Activated naive CD4-positive, alpha-beta T cell treated with anti-CD3 and anti-CD28 coated beads, Interleukin-2, amount 50 U/mL, for 24 hours (primary cell): ENCODE measurements at regions not wholly inside any gene's neighbourhood (a gene's known extent, or its start where the extent isn't known, plus 50 kb on each side); places are given as distances from the start of the nearest gene placed in this dataset.

Experiments
- H3K27ac Mint-ChIP-seq: one replicate; pipeline ENCODE4 v1.8.0; 2021; ENCODE audit warnings: mild to moderate bottlenecking, mixed read lengths
- H3K27me3 Mint-ChIP-seq: one replicate; pipeline ENCODE4 v1.8.0; 2021; ENCODE audit warnings: mixed read lengths
- H3K36me3 Mint-ChIP-seq: one replicate; pipeline ENCODE4 v1.8.0; 2021; ENCODE audit warnings: mixed read lengths
- H3K4me1 Mint-ChIP-seq: one replicate; pipeline ENCODE4 v1.8.0; 2021; ENCODE audit warnings: mixed read lengths
- H3K4me3 Mint-ChIP-seq: one replicate; pipeline ENCODE4 v1.8.0; 2021; ENCODE audit warnings: mild to moderate bottlenecking, mixed read lengths
- H3K9me3 Mint-ChIP-seq: one replicate; pipeline ENCODE4 v1.8.0; 2021; ENCODE audit warnings: mixed read lengths

DNA sequence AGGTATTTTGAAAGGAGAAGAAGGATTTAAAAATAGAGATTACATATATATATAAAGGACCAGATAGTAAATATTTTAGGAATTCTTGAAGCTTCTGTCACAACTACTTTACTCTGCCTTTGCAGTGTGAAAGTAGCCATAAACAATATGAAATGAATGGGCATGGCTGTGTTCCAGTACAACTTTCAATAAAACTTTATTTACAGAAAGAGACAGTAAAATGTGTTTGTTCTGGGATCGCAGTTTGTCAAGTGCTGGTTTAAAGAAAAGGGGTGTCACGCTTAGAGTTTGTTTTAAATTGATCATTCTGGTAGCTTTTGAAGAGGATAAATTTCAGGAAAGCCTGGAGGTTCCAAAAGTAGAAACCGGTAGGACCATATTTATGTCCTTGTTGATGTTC is 176.1 kb upstream of the HS3ST1 start:
- Mint-ChIP-seq H3K4me3 (no peak overlapping the region), H3K9me3 (no peaks in the 10 kb centered on the region), H3K36me3 (no peaks in the 10 kb centered on the region), H3K4me1 (peaks cover 4% of the 10 kb centered on the region), H3K27ac (no peak overlapping the region), H3K27me3 (no peaks in the 10 kb centered on the region)

DNA sequence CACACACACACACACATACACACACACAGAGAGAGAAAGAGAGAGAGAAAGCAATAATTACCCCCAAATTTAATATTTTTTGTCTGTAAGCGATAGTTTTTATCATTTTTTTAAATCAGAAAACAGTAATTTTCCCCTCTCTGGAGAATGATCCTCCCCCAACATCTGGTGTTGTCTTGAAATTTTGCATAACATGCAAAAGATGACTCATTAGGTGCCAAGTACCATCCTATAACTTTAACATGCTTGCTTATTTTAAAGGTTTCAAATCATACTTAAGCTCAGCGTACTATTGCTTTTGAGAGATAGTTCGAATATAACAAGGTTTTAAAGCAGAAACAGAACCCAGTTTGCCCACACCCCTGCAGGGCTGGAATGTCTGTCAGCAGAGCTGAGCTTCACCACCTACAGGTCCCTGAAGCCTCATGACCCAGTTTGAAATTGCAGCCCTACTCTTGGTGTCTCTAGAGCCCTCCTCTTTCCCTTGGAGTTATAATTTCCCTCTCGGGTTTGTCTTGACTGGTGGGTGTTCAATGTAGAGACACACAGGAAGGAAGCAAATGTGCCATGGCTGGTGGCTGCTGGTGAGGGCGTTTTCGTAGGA is 175.0 kb upstream of the HS3ST1 start:
- H3K4me3 Mint-ChIP-seq, result no peak overlapping the region
- H3K9me3 Mint-ChIP-seq, result no peaks in the 10 kb centered on the region
- H3K36me3 Mint-ChIP-seq, result no peaks in the 10 kb centered on the region
- peaks cover 4% of the 10 kb centered on the region for H3K4me1 Mint-ChIP-seq
- H3K27ac Mint-ChIP-seq, result no peak overlapping the region
- H3K27me3 Mint-ChIP-seq, result no peaks in the 10 kb centered on the region

DNA sequence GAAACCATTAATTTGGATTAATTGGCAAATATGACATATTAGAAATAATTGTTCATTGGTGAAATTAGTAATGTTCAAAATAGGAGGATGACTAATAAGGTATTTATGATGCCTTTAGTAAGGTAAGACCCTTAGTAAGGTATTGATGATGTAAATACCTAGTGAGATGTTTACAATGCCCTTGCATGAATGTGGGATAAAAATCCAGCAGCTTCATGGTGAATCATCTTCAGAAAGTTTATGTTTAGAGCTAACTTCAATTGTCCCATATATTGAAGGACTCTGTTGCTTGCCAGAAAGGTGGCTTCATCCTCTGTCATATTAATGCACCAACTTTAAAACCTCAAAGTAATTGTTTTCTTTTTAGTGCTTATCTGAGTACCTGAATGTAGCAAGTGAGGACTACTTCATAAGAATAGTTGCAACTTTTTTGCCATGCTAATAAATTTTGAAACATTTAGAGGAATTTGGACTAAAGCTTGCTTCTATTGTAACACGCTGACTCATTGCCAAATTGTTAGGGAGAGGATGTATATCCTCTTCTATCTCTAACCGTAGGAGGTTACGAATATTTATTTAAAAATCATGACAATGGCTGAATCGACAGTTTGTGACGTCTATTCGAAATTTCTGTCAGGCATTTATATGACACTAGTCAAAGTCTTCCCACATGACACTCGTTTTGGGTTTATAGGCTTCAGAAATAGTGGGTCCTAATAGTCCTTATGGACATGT is 174.1 kb upstream of the HS3ST1 start:
- Mint-ChIP-seq H3K9me3 (no peaks in the 10 kb centered on the region), H3K4me3 (no peak overlapping the region), H3K4me1 (peaks cover 4% of the 10 kb centered on the region), H3K27ac (no peak overlapping the region), H3K27me3 (no peaks in the 10 kb centered on the region), H3K36me3 (no peaks in the 10 kb centered on the region)

DNA sequence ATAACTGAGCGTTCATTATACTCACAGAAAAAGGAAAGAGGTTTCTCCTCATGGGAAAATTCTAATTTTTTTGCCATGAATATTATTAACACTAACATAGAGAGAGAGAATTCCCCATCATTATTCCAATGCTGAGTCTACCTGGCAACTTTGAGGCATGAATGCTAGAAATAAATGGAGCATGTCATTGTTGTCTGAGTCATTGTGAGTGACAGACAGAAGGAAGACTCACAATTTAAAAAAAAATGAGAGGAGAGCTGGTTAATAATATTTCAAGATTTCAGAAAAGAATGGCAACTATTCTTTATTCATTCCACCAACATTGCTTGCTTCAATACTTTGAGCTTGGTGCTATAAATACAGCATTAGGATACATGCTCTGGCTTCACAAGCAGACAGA is 170.4 kb upstream of the HS3ST1 start:
- Mint-ChIP-seq H3K27me3 (no peaks in the 10 kb centered on the region), H3K9me3 (no peaks in the 10 kb centered on the region), H3K4me1 (no peaks in the 10 kb centered on the region), H3K4me3 (no peak overlapping the region), H3K36me3 (no peaks in the 10 kb centered on the region), H3K27ac (no peak overlapping the region)

DNA sequence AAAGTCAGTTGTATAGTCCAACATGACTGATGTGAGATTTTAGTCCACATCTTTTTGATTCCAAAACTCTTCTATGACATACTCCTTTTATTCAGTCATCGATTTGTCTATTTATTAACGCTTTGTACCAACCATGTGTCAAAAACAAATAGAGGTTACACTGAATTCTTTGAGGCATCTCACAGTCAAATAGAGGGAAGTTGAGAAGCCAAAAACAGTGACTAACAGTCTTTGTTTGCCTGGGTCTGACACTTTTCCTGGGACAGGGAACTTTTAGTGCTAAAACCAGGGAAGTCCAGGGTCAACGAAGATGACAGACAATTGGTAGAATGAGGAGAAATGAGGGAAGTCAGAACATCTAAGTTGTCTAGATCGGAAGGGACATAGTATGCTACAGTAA is 169.9 kb upstream of the HS3ST1 start:
- H3K4me1 Mint-ChIP-seq, result no peaks in the 10 kb centered on the region
- no peak overlapping the region for H3K27ac Mint-ChIP-seq
- no peaks in the 10 kb centered on the region for H3K36me3 Mint-ChIP-seq
- H3K4me3 Mint-ChIP-seq, result no peak overlapping the region
- no peaks in the 10 kb centered on the region for H3K27me3 Mint-ChIP-seq
- no peaks in the 10 kb centered on the region for H3K9me3 Mint-ChIP-seq

DNA sequence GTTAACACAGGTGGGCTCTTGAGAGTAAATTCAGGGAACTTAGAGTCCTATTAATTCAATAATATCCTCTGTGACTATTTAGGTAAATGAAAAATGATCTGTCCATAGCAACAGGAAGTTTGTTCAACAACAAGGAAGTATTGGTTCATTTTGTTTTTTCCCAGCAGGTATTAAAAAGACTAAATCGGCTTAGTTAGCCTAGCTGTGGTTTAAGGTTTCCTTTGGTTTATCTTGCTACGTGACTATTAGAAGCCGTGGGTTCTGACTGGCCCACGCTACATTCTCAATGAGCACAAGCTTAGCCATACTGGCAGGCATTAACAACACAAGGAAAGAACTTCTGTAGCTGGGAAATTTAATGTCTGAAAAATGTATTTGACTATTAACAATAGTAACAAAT is 168.8 kb upstream of the HS3ST1 start:
- Mint-ChIP-seq H3K27me3 (no peaks in the 10 kb centered on the region), H3K27ac (no peak overlapping the region), H3K36me3 (no peaks in the 10 kb centered on the region)

DNA sequence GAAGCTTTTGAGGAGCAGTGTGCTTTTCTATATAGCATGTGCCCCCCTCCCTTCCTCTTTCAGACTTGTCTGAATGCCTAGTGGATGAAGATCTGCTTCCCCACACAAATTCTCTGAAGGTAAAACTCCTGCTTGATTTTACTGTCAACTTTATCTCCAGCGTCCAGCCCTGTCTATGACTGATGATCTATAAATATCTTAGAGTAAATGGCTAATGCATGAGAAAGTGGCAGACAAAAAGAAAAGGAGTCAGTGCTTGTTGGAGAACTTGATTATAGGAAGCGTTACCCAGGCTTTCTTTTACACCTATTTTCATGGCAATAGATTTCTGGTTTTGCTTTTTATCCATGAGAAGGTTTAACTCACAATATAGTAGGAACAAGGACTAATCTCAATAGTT is 168.3 kb upstream of the HS3ST1 start:
- Mint-ChIP-seq H3K27me3 (no peaks in the 10 kb centered on the region), H3K4me1 (no peaks in the 10 kb centered on the region), H3K27ac (no peak overlapping the region), H3K36me3 (no peaks in the 10 kb centered on the region), H3K9me3 (no peaks in the 10 kb centered on the region), H3K4me3 (no peak overlapping the region)

More for the DNA sequence above, 168.8 kb upstream of the HS3ST1 start:
- H3K9me3 Mint-ChIP-seq, result no peaks in the 10 kb centered on the region
- no peaks in the 10 kb centered on the region for H3K4me1 Mint-ChIP-seq
- no peak overlapping the region for H3K4me3 Mint-ChIP-seq

DNA sequence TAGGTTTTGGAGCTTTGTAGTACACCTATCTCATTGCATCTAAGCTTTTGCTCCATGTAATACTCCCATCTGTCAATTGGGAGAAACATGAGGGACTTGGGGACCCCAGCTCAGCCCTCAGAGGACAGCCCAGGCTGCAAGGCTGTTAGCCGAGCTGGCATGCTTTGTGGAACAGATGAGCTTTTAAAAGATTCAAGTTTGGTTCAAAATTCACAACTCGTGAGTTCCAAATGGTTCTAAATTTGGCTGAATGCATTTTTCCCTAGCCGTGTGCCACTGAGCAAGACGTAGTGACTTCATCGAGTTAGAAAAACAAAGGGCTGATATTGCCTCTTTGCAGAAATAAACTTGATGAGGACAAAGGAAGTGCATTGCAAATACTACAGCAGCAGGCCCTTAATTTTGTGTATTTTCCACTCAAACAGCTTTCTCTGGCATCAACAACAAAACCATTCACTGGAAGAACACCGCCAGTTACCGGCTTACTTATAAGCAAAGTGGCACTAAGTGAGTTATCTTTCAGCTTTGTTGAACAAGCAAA is 165.0 kb upstream of the HS3ST1 start:
- Mint-ChIP-seq H3K9me3 (no peaks in the 10 kb centered on the region), H3K36me3 (no peaks in the 10 kb centered on the region), H3K27ac (no peak overlapping the region), H3K4me1 (no peaks in the 10 kb centered on the region), H3K27me3 (no peaks in the 10 kb centered on the region), H3K4me3 (no peak overlapping the region)

DNA sequence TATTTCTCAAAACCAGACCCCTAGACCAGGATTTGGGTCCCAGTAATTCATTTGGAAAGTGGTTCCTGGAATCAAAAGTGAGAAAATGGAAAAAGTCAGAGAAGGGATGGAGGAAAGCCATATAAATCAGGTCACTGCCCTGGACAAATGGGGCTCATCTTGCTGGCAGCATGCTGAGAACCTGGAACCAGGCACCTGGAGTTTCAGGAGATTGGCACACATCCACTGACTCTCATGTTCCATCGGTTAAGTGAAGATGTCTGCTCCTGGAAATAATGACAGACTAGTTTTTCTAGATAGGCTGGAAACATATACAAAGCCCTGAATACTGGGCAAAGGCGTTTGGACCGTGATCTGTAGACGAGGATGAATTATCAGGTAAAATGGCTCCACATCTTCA is 163.6 kb upstream of the HS3ST1 start:
- Mint-ChIP-seq H3K4me3 (no peak overlapping the region), H3K27ac (no peak overlapping the region), H3K27me3 (no peaks in the 10 kb centered on the region), H3K36me3 (no peaks in the 10 kb centered on the region), H3K9me3 (no peaks in the 10 kb centered on the region), H3K4me1 (no peaks in the 10 kb centered on the region)

DNA sequence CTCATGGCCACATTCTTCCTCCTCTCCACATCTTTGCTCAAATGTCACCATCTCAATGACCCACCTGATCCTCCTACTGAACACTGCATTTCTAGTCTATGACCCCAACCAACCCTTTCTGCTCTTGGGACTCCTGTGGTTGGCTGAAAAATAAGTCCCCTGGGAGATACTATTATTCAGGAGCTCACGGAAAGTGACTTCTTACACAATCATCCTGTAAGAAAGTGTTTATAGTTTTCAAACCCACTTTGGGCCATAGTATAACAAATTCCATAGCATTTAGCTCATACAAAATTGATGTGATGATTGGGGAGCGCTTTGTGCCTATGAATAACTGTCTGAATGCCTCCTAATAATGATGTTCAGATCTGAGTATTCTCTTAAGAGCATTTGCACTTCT is 161.4 kb upstream of the HS3ST1 start:
- H3K36me3 Mint-ChIP-seq, result no peaks in the 10 kb centered on the region
- H3K4me3 Mint-ChIP-seq, result no peak overlapping the region
- no peak overlapping the region for H3K27ac Mint-ChIP-seq
- H3K27me3 Mint-ChIP-seq, result no peaks in the 10 kb centered on the region
- H3K4me1 Mint-ChIP-seq, result no peaks in the 10 kb centered on the region
- no peaks in the 10 kb centered on the region for H3K9me3 Mint-ChIP-seq

DNA sequence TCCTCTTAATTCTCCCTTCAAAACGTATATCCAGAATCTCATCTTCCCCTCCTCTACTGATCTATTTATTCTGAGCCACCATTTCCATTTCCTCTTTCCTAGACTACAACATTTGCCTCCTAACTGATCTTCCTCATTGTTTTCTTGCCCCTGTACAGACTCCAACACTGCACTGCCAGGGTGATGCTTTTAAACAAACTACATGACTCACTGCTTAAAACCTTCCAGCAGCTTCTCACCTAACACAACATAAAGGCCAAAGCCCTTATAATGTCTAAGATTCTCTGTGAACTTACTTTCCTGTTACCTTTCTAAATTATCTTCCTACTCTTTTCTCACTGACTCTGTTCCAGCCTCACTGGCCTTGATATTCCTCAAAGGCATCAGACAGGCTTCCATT is 161.0 kb upstream of the HS3ST1 start:
- Mint-ChIP-seq H3K4me3 (no peak overlapping the region), H3K4me1 (no peaks in the 10 kb centered on the region), H3K36me3 (no peaks in the 10 kb centered on the region), H3K9me3 (no peaks in the 10 kb centered on the region), H3K27me3 (no peaks in the 10 kb centered on the region), H3K27ac (no peak overlapping the region)

DNA sequence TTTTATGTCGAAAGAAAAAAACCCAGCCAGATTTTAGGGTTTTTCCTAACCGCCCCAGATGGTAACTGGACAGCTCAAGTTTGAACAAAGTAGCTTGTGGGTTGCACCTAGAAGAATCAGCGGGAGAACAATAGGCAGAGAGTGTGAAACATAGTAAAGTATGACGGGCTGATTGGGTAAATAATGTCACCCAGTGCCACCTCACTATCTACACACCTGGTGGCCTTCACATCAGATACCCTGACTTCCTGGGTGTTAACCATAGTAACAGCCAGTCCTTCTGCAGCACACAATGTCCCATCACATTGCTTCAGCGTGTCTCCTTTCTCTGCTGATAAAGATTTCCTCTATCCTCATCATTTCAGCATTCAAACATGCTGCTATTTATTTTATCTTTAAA is 159.1 kb upstream of the HS3ST1 start:
- Mint-ChIP-seq H3K4me1 (no peaks in the 10 kb centered on the region), H3K27ac (no peak overlapping the region), H3K9me3 (no peaks in the 10 kb centered on the region), H3K4me3 (no peak overlapping the region), H3K36me3 (no peaks in the 10 kb centered on the region), H3K27me3 (peaks cover 3% of the 10 kb centered on the region)

DNA sequence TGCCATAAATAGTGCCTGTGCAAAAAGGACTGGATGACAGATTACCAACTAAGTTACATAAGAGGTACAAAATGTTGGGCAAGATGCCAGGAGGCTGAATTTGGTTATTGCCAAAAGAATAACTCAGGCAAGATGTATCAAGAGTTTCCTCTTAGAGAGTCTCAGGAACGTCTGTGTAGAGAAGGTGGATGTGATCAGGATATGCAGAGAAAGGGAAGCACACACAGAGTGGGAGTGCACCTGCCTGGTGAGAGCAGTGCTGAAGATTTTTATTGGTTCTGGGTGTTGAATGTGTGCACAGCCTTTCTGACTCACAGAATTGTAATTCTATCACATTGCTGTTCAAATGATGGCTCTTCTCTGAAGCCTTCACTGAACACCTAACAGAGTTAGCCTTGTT is 156.8 kb upstream of the HS3ST1 start:
- Mint-ChIP-seq H3K4me1 (no peaks in the 10 kb centered on the region), H3K27ac (no peak overlapping the region), H3K36me3 (no peaks in the 10 kb centered on the region), H3K4me3 (no peak overlapping the region), H3K9me3 (peaks cover 5% of the 10 kb centered on the region), H3K27me3 (peaks cover 5% of the 10 kb centered on the region)

DNA sequence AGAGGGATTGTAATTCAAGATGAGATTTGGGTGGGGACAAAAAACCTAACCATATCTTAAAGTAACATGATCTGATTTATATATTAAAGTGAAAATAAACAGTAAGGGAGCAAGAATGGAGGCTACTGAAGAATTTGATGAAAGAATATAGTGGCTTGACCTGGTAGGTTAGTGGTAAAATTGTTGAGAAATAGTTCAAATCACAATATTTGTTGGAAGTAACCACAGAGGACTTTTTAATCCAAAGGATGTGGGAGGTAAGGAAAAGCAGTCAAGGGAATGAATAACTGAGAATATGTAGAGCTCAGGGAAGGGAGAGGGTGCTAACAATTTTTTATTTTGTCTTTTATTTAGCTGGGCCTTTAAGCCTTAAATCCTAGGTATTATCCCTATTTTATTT is 139.8 kb upstream of the HS3ST1 start:
- no peaks in the 10 kb centered on the region for H3K27me3 Mint-ChIP-seq
- no peaks in the 10 kb centered on the region for H3K36me3 Mint-ChIP-seq
- H3K27ac Mint-ChIP-seq, result no peak overlapping the region
- H3K4me3 Mint-ChIP-seq, result no peak overlapping the region
- H3K9me3 Mint-ChIP-seq, result peaks cover 4% of the 10 kb centered on the region
- H3K4me1 Mint-ChIP-seq, result no peaks in the 10 kb centered on the region

DNA sequence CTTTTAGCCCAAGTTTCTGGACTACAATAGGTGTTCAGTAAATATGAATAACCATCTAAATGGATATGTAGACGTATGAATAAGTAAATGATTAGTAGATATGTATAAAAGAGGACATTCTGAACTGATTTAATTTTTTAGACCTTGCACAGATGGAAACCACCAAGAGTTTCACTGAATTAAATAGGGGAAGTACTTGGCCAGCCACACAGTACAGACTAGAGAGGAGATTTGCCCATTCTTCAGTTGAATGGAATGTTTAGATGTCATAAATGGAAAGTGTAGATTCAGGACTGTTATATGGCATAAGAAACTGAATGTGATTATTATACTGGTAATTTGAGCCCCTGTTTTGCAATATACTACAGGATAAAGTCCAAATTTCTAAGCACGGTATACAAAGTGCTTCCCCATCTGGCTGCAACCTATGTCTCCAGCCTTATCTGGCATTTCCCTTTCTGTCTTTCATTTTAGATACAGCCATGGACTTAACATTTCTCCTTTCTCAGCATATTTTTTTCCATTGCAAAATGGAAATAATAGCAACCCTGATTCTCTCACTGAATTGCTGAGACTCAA is 137.8 kb upstream of the HS3ST1 start:
- Mint-ChIP-seq H3K4me1 (no peaks in the 10 kb centered on the region), H3K36me3 (no peaks in the 10 kb centered on the region), H3K27me3 (no peaks in the 10 kb centered on the region), H3K4me3 (no peak overlapping the region), H3K27ac (no peak overlapping the region), H3K9me3 (peaks cover 4% of the 10 kb centered on the region)

DNA sequence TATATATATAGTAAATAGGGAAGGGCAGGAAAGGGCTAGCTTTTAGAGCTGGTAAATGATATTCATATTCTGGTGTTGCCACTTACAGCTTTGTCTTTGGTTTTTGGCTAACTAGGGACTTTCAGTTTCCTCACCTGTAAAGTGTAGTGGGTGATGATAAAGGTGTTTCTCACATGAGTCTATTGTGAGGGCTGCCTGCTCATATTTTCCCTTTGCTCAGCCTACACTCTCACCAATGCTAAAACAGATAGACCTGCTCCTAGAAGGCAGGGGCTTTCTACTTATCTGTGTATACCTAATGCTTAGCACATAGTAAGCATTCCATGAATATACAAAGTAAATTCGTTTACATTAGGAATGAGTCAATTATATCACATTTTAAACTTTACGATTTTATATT is 137.2 kb upstream of the HS3ST1 start:
- H3K36me3 Mint-ChIP-seq, result no peaks in the 10 kb centered on the region
- H3K9me3 Mint-ChIP-seq, result peaks cover 4% of the 10 kb centered on the region
- H3K4me1 Mint-ChIP-seq, result no peaks in the 10 kb centered on the region
- no peak overlapping the region for H3K27ac Mint-ChIP-seq
- no peak overlapping the region for H3K4me3 Mint-ChIP-seq
- no peaks in the 10 kb centered on the region for H3K27me3 Mint-ChIP-seq
